Ascending aorta (tissue), 2 donors: ENCODE measurements at regions not wholly inside any gene's neighbourhood (a gene's known extent, or its start where the extent isn't known, plus 50 kb on each side); places are given as distances from the start of the nearest gene placed in this dataset.

ENCODE experiments used
- DNase-seq, 2 donors: peaks; one replicate each; pipeline ENCODE4 v3.0.0-alpha.2; 2019; ENCODE audit warnings: low spot score in 2 of 2
- H3K27ac ChIP-seq, 2 donors: fragments of 200-600 bp; sonication (generic); one replicate each; pipeline ENCODE4 v1.5.1; 2016 to 2017; ENCODE audit warnings: mild to moderate bottlenecking in 1 of 2
- H3K27me3 ChIP-seq: fragments of 200-600 bp; sonication (generic); one replicate; pipeline ENCODE4 v1.5.1; 2017
- H3K36me3 ChIP-seq, 2 donors: fragments of 200-600 bp; sonication (generic); one replicate each; pipeline ENCODE4 v1.5.1; 2016
- H3K4me1 ChIP-seq, 2 donors: fragments of 200-600 bp; sonication (generic); one replicate each; pipeline ENCODE4 v1.5.1; 2016 to 2017; ENCODE audit warnings: mild to moderate bottlenecking in 1 of 2
- H3K4me3 ChIP-seq, 2 donors: fragments of 200-600 bp; sonication (generic); one replicate each; pipeline ENCODE4 v1.5.1; 2016 to 2017; ENCODE audit warnings: mild to moderate bottlenecking in 1 of 2
- H3K9me3 ChIP-seq, 2 donors: fragments of 200-600 bp; sonication (generic); one replicate each; pipeline ENCODE4 v1.5.1; 2016
- intact Hi-C: fragments of 100-400 bp; cut with DNase I; formaldehyde crosslinking; loops from one replicate; pipeline ENCODE4 v1.15.1; 2023
- TF ChIP-seq, protein P1 (sequence below), 3 experiments: fragments of 200-600 bp in 2 of 3; fragments of 450-650 bp in 1 of 3; sonication (generic) in 2 of 3; IDR thresholded peaks; one replicate each; pipeline ENCODE4 v1.5.1; 2016 to 2019; ENCODE audit warnings: antibody characterized with exemption in 3 of 3, mild to moderate bottlenecking in 1 of 3, moderate library complexity in 1 of 3

GRCh38 chr4:145248502-145248901 lies 68.1 kb upstream of the OTUD4 start:
- no peaks in the 10 kb centered on the region for H3K27me3 ChIP-seq
- H3K27ac ChIP-seq: no peak overlapping the region
- H3K4me3 ChIP-seq: no peak overlapping the region
- H3K4me1 ChIP-seq: no peaks in the 10 kb centered on the region
- intact Hi-C loops: no loop called here
- H3K9me3 ChIP-seq: no peaks in the 10 kb centered on the region
- no peaks in the 10 kb centered on the region for H3K36me3 ChIP-seq
- TF ChIP-seq, protein P1, sequence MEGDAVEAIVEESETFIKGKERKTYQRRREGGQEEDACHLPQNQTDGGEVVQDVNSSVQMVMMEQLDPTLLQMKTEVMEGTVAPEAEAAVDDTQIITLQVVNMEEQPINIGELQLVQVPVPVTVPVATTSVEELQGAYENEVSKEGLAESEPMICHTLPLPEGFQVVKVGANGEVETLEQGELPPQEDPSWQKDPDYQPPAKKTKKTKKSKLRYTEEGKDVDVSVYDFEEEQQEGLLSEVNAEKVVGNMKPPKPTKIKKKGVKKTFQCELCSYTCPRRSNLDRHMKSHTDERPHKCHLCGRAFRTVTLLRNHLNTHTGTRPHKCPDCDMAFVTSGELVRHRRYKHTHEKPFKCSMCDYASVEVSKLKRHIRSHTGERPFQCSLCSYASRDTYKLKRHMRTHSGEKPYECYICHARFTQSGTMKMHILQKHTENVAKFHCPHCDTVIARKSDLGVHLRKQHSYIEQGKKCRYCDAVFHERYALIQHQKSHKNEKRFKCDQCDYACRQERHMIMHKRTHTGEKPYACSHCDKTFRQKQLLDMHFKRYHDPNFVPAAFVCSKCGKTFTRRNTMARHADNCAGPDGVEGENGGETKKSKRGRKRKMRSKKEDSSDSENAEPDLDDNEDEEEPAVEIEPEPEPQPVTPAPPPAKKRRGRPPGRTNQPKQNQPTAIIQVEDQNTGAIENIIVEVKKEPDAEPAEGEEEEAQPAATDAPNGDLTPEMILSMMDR (IDR thresholded peaks at IDR 0.05): no peak
- DNase-seq: no peak

- DNase-seq: no peak
- no peak overlapping the region for H3K27ac ChIP-seq
- H3K36me3 ChIP-seq: no peaks in the 10 kb centered on the region
- TF ChIP-seq, protein P1 (IDR thresholded peaks at IDR 0.05): peak; percentile 19 to 56 (median 32)
- H3K4me3 ChIP-seq: no peak overlapping the region
- H3K27me3 ChIP-seq: no peaks in the 10 kb centered on the region
- no peaks in the 10 kb centered on the region for H3K9me3 ChIP-seq
- intact Hi-C loops: loop anchor here (5.0 to 10.0 kb wide), 2 partner anchors 321 to 383 kb away; partner anchors contain the start of gene MMAA
- no peaks in the 10 kb centered on the region for H3K4me1 ChIP-seq
Observed at GRCh38 chr4:145234091-145234706, 53.8 kb upstream of the OTUD4 start.

GRCh38 chr4:145231906-145232700 lies 51.7 kb upstream of the OTUD4 start:
- TF ChIP-seq, protein P1 (IDR thresholded peaks at IDR 0.05): no peak

DNA sequence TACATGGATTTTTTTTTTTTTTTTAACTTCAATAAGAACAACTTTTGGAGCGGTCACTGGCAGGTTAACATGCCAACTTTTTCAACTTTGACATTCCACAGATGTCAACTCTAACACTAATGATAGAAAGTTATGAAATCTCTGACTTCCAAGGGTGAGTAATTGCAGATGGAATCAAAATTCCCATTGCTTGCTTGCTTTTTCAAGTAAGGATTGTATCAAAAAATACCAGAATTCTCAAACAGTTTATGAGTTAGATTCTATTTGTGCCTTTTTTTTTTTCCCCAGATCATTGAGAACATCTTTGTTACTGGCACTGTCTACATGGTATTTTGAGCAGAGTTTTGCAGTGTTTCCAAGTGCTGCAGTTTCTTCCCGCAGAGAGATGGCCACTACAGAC lies 50.3 kb upstream of the OTUD4 start:
- Histone ChIP-seq H3K4me1 (no peaks in the 10 kb centered on the region), H3K4me3 (no peak overlapping the region), H3K27me3 (no peaks in the 10 kb centered on the region), H3K9me3 (peaks cover 0 to 6% of the 10 kb centered on the region in 2 donors), H3K36me3 (no peaks in the 10 kb centered on the region), H3K27ac (no peak overlapping the region)
- intact Hi-C loops: loop anchor here (5.0 to 10.0 kb wide), 2 partner anchors 324 to 387 kb away; partner anchors contain the start of gene MMAA
- DNase-seq: no peak
- TF ChIP-seq, protein P1 (IDR thresholded peaks at IDR 0.05): no peak

More at GRCh38 chr4:145231906-145232700, 51.7 kb upstream of the OTUD4 start:
- no peak for DNase-seq
- no peaks in the 10 kb centered on the region for H3K4me1 ChIP-seq
- H3K9me3 ChIP-seq: peaks cover 0 to 6% of the 10 kb centered on the region in 2 donors
- intact Hi-C loops: loop anchor here (5.0 to 10.0 kb wide), 2 partner anchors 323 to 385 kb away; partner anchors contain the start of gene MMAA
- H3K27me3 ChIP-seq: no peaks in the 10 kb centered on the region
- H3K4me3 ChIP-seq: no peak overlapping the region
- H3K36me3 ChIP-seq: no peaks in the 10 kb centered on the region
- H3K27ac ChIP-seq: no peak overlapping the region
